GM21737 (cell line): ENCODE measurements at regions not wholly inside any gene's neighbourhood (a gene's known extent, or its start where the extent isn't known, plus 50 kb on each side); places are given as distances from the start of the nearest gene placed in this dataset.
"Not testable (repeated sequence)": the region's sequence is repeated elsewhere in the genome, so short reads cannot be mapped to it uniquely, and the experiment has no call there.

Source experiments
- ATAC-seq: cut with Tn5 transposase; IDR thresholded peaks from one replicate; pipeline ENCODE4 v1.9.1; 2021; ENCODE audit warnings: mild to moderate bottlenecking, moderate library complexity; ENCODE audit not compliant: unreplicated experiment

DNA sequence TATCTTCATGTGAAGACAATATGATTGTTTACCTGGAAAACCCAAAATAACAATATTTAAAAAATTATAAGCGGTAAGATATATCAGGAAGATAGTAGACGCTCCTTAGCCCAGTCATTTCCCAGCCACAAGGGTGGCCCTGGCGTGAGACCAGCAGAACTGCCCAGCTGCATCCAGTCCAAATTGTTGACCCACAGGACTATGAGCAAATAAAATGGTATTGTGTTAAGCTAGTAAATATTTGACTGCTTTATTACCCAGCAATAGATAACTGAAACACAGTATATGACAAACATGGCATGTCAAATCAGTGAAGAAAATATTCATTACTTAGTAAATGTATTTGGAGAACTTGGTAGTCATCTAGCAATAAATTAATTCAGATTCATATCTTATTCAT, 294.3 kb upstream of the SPAG17 start:
- ATAC-seq = no peak

DNA sequence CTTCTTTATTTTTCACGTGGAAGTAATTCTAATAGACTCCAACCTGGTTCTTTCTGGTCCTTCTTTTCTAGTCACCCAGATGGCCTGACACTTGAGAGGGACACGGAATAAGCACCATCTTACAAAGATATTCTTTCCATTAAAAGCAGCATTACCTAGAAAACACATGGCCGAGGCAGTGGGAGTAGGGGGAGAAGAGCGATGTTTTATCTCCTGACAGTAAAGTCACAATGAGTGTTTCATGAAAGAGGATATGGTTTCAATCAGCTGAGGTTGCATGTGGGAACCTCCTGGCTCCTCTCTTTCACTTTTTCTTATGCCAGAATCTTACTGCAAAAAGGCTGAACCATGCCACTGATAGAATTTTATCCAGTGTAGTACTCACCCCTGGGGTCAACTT, 288.8 kb upstream of the SPAG17 start:
- no peak for ATAC-seq

DNA sequence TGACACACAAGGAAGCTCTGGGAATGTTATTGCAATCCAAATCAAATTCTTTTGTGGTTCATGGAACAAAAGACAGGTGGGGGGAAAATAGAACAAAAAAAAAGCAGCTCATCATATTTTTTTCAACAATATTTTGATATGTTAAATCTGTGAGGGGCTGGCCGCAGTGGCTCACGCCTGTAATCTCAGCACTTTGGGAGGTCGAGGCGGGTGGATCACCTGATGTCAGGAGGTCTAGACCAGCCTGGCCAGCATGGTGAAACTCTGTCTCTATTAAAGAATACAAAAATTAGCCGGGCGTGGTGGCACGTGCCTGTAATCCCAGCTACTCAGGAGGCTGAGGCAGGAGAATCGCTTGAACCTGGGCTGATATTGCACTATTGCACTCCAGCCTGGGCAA, 279.4 kb upstream of the SPAG17 start:
- not testable (repeated sequence) for ATAC-seq

DNA sequence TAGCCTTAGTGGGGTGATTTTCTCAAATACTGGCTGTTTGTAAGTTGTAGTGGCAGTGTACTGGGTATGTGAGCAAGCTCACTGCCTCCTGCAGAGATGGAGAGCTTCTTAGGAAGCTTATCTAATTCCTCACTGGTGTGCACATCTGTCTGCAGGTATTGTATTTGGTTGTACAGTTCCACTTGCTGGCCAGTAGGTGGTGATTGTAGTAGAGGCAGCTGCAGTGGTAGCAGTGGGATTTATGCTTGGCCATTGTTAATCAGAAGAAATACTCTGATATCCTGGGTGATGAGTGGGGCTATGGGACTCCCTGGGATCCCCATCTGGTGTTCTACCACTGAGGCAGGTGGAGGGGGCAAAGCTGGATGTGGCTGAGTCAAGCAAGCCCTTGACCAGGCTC, 276.1 kb upstream of the SPAG17 start:
- ATAC-seq = no peak

DNA sequence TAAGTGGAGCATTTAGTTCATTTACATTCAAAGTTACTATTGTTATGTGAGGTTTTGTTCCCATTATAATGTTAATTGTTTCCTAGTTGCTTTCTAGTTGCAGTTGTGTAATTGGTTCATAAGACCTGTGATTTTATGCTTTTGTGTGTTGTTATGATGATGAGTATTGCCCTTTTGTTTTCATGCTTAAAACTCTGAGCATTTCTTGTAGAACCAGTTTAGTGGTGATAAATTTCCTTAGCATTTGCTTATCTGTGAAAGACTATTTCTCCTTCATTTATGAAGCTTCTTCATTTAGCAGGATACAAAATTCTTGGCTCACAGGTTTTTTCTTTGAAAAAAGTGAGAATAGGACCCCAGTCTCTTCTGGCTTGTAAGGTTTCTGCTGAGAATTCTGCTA, 274.8 kb upstream of the SPAG17 start:
- ATAC-seq = no peak

DNA sequence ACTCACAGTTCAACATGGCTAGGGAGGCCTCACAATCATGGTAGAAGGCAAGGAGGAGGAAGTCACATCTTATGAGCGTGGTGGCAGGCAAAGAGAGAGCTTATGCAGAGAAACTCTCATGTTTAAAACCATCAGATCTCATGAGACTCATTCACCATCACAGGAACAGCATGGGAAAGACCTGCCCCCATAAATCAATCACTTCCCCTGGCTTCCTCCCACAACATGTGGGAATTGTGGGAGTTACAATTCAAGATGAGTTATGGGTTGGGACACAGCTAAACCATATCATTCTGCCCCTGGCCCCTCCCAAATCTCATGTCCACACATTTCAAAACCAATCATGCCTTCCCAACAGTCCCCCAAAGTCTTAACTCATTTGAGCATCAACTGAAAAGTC, 268.8 kb upstream of the SPAG17 start:
- ATAC-seq = not testable (repeated sequence)

DNA sequence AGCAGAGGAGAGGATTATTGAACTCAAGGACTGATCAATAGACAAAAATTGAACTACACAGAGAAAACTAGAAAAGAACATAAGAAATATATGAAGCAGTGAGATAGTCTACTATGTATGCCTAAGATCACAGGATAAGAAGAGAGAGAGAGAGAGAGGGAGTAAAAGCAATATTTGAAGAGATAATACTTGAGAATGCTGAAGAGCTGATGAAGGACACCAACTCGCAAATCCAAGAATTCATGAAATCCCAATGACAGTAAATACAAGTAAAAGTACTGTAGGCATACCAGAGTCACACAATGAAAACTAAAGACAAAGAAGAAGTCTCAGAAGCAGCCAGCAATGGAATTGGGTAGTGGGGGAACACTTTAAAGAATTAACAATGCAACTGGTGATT, 260.1 kb upstream of the SPAG17 start:
- no peak for ATAC-seq

DNA sequence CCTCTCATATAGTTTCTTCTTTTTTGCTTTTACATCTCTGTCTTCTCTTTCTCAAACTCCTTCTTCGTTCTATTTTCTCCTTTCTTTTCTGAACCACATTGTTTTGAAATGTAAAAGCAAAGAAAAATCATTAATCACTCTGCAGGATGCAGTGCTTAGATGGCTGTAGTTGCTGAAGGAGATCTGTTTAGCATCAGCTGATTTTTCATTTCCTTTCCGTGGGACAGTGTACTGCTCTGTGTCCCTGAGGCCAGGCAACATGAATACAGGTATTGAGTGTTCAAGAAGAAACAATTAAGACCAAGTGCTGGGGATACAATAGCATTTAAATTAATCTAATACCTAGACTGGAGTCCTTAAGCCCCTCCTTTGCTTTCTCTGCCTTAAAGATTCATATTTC, 257.2 kb upstream of the SPAG17 start:
- ATAC-seq = no peak

DNA sequence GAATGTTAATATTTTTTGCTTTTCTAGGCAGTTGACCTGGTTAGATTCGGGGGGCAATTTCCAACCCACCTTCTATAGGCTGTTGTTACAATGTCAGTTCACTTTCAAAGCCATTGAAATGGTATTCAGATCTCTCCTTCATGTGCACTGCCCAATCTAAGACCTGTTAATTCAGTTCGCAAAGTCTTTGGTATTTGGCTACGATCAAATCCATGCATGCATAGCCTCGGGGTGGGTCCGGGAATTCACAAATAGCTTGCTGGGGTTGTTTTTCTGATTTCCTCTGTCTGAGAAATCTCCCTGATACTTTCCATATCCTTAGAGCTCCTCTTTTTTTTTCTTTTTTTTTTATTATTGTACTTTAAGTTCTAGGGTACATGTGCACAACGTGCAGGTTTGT, 252.6 kb upstream of the SPAG17 start:
- ATAC-seq = no peak

DNA sequence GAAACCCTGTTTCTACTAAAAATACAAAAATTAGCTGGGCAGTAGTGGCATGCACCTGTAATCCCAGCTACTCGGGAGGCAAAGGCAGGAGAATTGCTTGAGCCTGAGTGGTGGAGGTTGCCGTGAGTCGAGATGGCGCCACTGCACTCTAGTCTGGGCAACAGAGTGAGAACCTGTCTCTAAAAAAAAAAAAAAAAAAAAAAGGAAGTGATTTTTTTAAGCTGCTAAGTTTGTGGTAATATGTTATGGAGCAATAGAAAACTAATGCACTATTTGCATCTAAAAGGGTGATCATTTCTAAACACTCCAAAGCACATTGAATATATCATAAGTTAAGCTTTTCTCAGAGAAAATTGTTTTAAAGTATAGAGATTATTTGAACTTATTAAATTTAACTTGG, 244.8 kb upstream of the SPAG17 start:
- ATAC-seq = no peak

DNA sequence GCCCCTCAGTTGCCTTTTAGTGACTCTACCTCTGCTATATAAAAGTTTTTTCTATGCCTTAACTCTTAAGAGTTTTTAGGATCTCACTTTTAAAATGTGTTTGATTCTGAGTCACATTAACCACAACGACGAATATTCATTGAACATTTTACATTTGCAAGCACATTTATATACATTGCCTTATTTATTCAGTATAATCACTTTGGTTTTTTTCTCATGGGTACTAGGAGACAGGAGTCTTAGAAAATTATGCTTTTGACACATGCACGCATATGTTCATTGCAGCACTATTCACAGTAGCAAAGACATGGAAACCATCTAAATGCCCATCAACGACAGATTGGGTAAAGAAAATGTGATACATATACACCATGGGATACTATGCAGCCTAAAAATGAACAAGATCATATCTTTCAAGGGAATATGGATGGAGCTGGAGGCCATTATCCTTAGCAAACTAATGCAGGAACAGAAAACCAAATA, 236.9 kb upstream of the SPAG17 start:
- ATAC-seq = no peak

DNA sequence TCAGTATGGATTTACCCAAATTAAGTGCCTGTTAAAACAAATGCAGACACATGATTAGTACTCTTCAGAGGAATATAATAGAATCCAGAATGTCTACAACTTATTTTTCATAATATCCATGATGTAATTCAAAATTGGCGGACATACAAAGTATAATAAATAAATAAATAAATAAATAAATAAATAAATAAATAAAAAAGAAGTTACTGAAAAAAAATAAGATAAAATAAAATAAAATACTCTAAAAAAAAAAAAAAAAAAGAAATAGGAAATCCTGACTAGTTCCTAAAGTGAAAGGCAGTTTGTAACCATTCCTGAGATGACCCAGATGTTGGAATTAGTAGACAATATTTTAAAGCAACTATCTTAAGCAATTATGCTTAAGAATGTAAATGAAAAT, 219.0 kb upstream of the SPAG17 start:
- ATAC-seq = no peak

DNA sequence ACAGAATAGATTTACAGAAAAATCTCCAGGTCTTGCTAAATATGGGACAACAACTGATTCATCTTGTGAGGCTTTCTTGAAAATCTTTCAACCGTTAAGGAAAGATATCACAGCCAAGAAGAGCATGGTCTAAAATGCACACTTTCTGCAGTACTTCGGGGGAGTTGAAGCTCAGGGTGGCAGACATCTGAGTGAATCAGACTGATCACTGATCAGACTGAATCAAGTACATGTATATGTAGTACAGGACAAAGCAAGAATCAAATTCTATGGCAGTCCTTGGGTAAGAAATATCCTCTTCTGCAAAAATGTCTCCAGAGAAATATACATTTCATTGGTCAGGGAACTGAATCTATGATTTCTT, 212.4 kb upstream of the SPAG17 start:
- ATAC-seq = no peak

DNA sequence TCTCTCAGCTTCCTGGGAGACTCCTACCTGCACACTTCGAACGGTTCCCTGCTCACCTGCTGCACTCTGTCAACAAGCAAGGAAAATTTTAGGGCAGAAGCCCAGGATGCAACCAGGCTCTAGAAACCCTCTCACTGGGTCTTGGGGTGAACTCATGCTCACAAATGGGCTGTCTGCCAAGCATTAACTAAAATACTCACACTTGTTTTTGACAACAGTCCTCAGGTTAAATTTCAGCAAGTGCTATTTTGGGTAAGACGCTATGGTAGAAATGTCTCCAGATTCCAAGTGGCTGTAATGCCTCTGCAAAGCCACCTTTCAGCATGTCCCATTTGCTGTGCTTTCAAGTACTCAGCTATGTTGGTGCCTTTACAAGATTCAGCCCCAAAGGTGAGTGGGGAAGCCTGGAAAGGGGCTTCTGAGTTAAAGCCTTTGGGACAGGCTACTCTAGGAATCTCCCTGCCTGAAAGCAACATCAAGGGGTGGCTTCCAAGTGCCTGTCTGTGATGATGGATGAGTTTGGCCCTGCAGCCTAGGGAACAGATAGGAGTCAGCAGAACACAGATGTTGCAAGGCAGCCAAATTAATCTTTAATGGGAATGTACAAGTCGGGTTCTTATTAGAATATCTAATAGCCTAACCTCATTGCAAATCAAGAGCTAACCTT, 211.9 kb upstream of the SPAG17 start:
- ATAC-seq = no peak

DNA sequence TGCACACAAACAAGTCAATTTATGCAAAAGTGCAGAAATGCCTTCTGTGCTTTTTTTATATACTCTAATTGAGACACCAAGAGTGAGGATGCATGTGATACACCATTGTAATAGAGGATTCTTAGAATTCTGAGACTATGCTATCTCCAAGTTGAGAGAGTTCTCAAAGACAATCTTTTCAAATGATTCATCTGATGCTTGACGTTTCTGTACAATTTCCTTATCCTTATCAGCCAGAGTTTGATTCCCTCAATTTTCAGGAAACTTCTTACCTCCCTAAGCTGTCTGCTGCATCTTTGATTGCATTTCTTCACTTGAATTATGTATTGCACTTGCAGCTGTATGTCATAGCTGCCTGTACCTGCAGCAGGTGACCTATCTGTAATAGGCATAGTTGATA, 211.3 kb upstream of the SPAG17 start:
- ATAC-seq = no peak

DNA sequence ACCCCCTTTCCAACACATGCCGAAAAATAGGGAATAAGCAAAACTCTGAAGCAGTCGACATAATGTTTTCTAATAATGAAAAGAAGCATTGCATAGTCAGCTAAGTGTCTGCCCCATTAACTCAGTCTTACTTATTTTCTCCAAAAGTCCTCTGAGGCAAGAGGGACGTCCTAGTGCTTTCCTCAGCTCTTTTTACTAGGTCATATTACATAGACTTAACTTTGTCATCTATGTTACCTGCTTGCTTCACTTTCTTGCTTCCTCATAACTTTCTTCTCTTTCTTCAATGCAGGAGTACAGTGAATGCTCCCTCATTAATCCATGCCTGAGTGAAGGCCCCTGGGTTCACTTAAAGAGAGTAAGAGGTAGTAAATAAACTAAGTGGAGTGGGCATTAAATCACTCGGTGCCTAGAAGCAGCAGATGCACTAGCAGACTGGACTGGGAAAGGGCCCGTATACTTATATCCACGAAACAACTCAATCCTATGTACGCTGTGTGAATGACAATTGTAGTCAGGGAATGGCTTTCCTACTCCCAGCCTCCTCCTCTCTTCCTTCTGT, 210.5 kb upstream of the SPAG17 start:
- ATAC-seq = no peak

DNA sequence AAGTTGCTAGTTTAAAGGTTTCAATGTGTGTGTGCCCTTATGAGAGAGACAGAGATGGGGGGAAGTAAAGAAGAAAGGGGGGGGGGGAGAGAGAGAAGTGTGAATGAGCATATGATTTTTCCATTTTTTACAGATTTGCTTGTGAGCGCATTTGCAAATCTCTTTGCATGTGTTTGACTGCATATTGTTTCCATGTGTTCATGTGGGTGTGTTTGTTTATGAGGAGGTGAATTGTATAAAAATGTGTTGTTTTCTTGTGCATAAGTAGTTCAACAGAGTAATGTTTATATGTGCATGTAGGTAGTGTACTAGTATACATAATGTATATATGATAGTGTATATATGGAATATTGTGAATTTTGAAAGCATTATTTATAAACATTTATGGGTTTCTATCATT, 205.9 kb upstream of the SPAG17 start:
- no peak for ATAC-seq

DNA sequence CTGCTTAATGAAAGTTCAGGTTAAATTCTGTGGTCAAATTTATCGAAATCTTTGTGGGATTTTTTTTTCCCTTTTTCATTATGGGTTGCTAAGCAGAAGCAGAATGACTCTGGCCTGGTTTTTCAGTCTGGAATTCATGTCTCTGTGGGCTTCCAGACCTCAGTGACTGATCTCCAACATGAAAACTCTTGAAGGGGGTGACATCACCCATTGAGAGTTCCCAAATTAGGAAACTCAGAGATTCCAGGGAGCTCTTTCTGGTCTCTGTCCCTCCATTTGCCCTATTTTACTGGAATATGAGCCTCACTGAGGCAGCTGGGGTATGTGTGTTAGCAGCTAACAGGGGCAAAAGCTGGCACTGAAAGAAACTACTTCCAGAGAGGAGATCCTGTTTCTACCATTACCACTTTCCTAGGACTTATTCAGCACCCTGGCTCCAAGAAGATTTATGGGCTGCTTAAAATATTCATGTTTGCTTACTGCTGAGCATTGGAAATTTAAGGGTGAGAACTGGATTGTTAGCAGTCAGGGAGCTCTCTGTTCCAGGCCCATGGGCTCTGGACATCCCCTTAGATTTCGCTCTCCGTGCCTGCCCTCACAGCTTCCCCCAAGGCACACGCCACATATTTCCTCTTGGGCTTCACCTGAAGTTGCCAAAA, 203.4 kb upstream of the SPAG17 start:
- no peak for ATAC-seq

DNA sequence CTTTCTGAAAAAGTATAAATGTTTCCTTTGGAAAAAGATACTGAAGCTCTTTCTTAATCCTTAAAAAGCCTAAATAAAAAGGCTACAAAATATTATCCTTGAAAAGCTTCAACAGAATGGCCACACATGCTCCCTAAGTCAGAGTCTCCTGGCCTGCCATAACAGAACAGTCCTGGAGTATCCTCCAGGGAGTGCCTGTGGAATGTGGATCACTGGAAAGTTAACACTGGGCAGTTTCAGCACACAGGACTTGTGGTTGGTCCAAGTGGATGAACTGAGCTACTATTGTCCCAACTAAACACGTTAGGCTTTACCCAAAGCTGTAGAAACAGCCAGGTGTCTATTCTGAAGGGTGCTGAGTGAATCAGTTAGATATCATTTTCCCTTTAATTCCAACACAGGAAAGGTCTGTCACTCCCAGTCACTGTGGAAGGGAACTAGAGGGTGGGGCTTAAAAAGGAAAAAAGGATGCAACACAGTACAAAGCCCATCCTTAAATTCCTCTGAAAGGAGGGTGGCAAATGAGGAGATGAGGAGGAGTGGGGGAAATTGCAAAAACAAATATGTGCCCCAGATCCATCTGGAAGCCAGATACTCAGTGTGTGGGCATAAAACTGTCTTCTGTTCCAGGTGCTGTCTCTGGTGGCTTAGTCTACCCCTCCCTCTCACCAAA, 196.3 kb upstream of the SPAG17 start:
- no peak for ATAC-seq

DNA sequence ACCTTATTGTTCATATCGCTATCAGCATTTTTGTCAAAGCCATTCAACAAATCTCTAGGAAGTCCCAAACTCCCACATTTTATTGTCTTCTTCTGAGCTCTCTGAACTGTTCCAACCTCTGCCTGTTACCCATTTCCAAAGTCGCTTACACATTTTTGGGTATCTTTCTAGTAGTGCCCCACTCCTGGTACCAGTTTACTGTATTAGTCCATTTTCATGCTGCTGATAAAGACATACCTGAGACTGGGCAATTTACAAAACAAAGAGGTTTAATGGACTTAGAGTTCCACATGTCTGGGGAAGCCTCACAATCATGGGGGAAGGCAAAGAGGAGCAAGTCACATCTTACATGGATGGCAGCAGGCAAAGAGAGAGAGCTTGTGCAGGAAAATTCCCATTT, 192.2 kb upstream of the SPAG17 start:
- ATAC-seq = not testable (repeated sequence)

DNA sequence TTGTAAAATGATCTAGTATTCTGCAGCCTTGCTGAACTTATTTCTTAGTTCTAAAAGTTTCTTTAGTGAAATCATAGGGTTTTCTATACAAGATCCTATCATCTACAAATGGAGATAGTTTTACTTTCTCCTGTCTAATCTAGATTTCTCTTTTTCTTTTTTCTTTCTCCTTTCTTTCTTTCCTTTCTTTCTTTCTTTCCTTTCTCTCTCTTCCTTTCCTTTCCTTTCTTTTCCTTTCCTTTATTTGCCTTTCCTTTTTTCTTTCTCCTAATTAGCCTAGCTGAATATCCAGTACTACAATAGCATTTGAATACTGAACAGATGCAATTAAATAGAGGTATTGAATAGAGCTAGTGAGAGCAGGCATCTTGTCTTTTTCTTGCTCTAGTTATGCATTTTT, 186.6 kb upstream of the SPAG17 start:
- ATAC-seq = no peak

DNA sequence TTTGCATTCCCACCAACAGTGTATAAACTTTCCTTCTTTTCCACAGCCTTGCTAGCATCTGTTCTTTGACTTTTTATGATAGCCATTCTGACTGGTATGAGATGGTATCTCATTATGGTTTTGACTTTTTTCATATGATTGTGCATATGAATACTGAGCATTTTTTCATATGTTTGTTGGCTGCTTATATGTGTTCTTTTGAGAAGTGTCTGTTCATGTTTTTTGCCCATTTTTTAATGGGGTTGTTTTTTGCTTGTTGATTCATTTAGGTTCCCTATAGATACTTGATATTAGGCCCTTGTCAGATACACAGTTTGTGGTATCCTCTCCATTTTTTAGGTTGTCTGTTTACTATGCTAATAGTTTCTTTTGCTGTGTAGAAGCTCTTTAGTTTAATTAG, 185.8 kb upstream of the SPAG17 start:
- ATAC-seq = no peak
